BJ (cell line): ENCODE measurements at regions not wholly inside any gene's neighbourhood (a gene's known extent, or its start where the extent isn't known, plus 50 kb on each side); places are given as distances from the start of the nearest gene placed in this dataset.
"Not testable (repeated sequence)": the region's sequence is repeated elsewhere in the genome, so short reads cannot be mapped to it uniquely, and the experiment has no call there.

Source experiments
- CTCF ChIA-PET: fragments of 350-600 bp; formaldehyde crosslinking; extraction: SDS; loops from one replicate; lab custom pipeline; 2021; ENCODE audit warnings: antibody characterized with exemption, inconsistent platforms; lab: Yijun Ruan, JAX
- POLR2A ChIA-PET: fragments of 300-600 bp; sonication (Branson Sonifier 250); formaldehyde crosslinking; extraction: SDS; loops from one replicate; lab custom pipeline; 2021; ENCODE audit warnings: antibody characterized with exemption; lab: Charles Lee
- DNase-seq: peaks from one replicate; pipeline ENCODE4 v3.0.0-alpha.2; 2011; ENCODE audit warnings: low read depth
- H3K27me3 ChIP-seq: 2 replicates; pipeline ENCODE4 v1.6.0; 2011; ENCODE audit warnings: low read length; ENCODE audit not compliant: control insufficient read depth, insufficient read depth
- H3K36me3 ChIP-seq: 2 replicates; pipeline ENCODE4 v1.5.1; 2011; ENCODE audit warnings: low read length; ENCODE audit not compliant: control insufficient read depth, insufficient read depth
- H3K4me3 ChIP-seq: 2 replicates; pipeline ENCODE4 v1.5.1; 2011; ENCODE audit warnings: low read depth, mild to moderate bottlenecking, control low read depth, low read length
- TF ChIP-seq, protein P1 (sequence below): IDR thresholded peaks from 2 replicates; pipeline ENCODE4 v1.5.1; 2011; ENCODE audit warnings: low read depth, mild to moderate bottlenecking, control low read depth, inconsistent platforms, low read length, moderate library complexity; ENCODE audit not compliant: insufficient read depth

DNA sequence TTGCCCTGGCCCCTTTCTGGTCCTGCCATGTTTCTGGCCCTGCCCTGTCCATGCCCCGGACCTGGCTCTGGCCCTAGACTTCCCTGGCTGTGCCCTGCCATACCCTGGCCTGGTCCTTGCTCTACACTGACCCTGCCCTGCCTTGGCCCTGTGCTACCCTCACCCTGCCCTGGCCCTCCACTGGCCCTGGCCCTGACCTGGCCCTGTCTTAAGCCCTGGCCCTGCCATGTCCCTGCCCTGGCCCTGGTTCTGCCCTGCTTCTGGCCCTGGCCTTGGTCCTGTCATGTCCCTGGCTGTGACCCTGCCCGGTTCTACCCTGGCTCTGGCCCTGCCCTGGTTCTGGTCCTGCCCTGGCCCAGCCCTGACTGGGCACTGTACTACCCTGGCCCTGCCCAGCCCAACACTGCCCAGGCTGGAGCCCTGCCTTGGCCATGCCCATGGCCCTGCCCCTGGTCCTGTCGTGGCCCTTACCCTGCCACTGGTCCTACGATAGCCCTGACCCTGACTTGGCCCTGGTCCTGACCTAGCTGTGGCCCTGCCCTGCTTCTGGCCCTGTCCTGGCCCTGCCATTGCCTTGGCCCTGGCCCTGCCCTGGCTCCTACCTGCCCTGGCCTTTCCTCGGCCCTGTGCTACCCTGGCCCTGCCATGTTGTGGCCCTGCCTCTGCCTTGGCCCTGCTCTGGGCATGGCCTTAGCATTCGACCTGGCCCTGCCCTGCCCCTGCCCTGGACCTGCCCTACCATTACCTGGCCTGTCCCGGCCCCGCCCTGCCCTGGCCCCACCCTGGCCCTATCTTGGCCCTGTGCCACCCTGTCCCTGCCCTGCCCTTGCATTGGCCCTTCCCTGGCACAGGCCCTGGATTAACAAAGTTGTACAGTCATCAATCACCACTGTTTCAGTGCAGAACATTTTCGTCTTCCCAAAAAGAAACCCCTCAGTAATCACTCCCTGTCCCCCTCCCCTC is 223.5 kb downstream of the LIPI start:
- CTCF ChIA-PET, H3K36me3 ChIP-seq, H3K4me3 ChIP-seq, POLR2A ChIA-PET, DNase-seq, H3K27me3 ChIP-seq: not testable (repeated sequence)

- POLR2A ChIA-PET, CTCF ChIA-PET, DNase-seq, H3K4me3 ChIP-seq, H3K36me3 ChIP-seq, H3K27me3 ChIP-seq: not testable (repeated sequence)
Measured at GRCh38 chr21:13985865-13986863, 224.6 kb downstream of the LIPI start.

- H3K36me3 ChIP-seq, H3K4me3 ChIP-seq, POLR2A ChIA-PET, CTCF ChIA-PET, DNase-seq, H3K27me3 ChIP-seq: not testable (repeated sequence)
Measured at GRCh38 chr21:13985137-13985864, 225.5 kb downstream of the LIPI start.

- H3K36me3 ChIP-seq, CTCF ChIA-PET, H3K4me3 ChIP-seq, H3K27me3 ChIP-seq, POLR2A ChIA-PET, DNase-seq: not testable (repeated sequence)
Measured at GRCh38 chr21:13984728-13985127, 226.0 kb downstream of the LIPI start.

DNA sequence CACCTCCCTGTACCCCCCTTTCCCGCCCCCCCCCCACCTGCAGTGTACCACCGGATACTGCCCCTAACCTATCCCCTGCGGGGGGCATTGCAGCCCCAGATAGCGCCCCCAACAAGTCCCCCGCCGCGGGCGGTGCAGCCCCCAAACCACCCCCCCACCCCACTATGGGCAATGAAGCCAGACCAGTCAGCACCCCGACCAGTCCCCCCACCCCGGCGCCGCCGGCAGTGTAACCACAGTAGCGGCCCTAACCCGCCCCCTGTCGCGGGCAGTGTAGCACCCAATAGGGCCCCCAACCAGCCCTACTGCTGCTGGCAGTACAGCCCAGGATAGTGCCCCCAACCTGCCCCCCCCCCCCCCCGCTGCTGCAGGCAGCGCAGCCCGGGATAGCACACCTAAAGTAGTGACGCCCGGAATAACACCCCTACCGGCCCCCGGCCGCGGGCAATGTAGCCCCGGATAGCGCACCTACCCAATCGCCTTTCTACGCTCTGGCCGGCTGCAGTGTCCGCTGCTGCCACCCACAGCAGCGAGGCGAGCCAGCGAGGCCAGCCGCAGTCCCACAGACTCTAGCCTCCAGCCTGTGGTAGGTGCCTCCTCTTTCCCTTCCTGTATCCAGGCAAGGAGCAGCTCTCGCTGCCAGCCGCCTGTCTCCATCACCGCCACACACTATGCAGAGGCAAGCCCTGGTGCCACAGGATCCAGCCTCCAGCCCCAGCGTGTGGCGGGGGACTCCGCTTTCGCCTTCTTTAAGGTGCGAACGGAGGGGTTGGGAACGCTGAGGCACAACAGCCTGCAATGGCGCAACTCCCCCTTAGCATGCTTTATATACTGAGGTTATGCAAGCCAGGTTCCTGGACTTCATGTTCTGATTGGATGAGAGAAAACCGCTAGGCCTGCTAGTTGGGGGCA is 229.3 kb downstream of the LIPI start:
- POLR2A ChIA-PET, DNase-seq, CTCF ChIA-PET, H3K4me3 ChIP-seq, H3K36me3 ChIP-seq, H3K27me3 ChIP-seq: not testable (repeated sequence)

GRCh38 chr21:13980115-13980662 is 230.6 kb downstream of the LIPI start:
- CTCF ChIA-PET, DNase-seq, H3K36me3 ChIP-seq, H3K27me3 ChIP-seq, POLR2A ChIA-PET: not testable (repeated sequence)
- 0 out of 2 replicates have a peak overlapping the region, but pooled peaks have one; percentile 8 for H3K4me3 ChIP-seq
- TF ChIP-seq, protein P1, sequence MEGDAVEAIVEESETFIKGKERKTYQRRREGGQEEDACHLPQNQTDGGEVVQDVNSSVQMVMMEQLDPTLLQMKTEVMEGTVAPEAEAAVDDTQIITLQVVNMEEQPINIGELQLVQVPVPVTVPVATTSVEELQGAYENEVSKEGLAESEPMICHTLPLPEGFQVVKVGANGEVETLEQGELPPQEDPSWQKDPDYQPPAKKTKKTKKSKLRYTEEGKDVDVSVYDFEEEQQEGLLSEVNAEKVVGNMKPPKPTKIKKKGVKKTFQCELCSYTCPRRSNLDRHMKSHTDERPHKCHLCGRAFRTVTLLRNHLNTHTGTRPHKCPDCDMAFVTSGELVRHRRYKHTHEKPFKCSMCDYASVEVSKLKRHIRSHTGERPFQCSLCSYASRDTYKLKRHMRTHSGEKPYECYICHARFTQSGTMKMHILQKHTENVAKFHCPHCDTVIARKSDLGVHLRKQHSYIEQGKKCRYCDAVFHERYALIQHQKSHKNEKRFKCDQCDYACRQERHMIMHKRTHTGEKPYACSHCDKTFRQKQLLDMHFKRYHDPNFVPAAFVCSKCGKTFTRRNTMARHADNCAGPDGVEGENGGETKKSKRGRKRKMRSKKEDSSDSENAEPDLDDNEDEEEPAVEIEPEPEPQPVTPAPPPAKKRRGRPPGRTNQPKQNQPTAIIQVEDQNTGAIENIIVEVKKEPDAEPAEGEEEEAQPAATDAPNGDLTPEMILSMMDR, result peak; percentile 23; the same call in 1 of the 2 replicates

DNA sequence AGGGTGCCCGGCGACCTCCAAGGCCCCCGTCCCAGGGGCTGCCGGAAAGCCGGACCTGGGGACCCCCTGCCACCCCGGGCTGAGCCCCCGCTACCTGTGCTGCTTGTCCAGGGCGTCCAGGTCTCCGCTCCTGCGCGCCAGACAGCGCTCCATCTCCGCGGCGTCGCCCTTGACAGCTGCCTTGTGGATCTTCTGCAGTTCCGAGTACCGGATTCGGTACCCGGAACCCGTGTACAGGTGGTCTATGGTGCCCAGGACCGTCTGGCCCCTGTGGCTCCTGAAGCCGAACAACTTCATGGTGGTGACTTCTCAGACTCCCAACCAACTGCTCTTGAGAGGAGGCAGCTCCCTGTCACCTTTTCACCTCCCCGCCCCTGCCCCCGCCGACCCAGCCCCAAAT is 231.1 kb downstream of the LIPI start:
- POLR2A ChIA-PET, H3K4me3 ChIP-seq, CTCF ChIA-PET, H3K27me3 ChIP-seq, H3K36me3 ChIP-seq, DNase-seq: not testable (repeated sequence)

GRCh38 chr21:13974582-13974981 is 236.2 kb downstream of the LIPI start:
- H3K36me3 ChIP-seq, DNase-seq, H3K4me3 ChIP-seq, POLR2A ChIA-PET, H3K27me3 ChIP-seq, CTCF ChIA-PET: not testable (repeated sequence)

- H3K27me3 ChIP-seq, H3K4me3 ChIP-seq, CTCF ChIA-PET, DNase-seq, POLR2A ChIA-PET, H3K36me3 ChIP-seq: not testable (repeated sequence)
Measured at GRCh38 chr21:13969853-13970252, 240.9 kb downstream of the LIPI start.

DNA sequence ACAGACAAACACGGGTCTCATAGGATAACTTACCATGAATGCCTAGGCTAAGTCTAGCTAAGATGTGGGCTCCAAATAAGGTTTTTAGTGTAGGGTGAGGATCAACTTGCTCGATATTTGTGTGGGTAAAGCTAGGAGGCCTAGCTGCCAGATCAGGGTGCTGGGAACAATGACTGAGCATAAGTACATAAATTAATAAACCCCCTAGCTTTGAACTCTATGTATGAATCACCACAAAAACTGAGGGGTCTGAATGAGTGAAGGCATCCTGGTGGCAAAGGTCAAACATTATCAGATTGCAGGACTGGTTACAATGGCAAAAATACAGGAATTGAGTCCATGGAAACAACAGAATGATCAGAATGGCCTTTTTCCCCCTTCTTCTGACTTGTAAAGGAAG is 241.8 kb downstream of the LIPI start:
- POLR2A ChIA-PET, H3K36me3 ChIP-seq, H3K27me3 ChIP-seq, CTCF ChIA-PET, H3K4me3 ChIP-seq, DNase-seq: not testable (repeated sequence)
